HepG2 (cell line): ENCODE measurements at regions not wholly inside any gene's neighbourhood (a gene's known extent, or its start where the extent isn't known, plus 50 kb on each side); places are given as distances from the start of the nearest gene placed in this dataset.

Source experiments
- ATAC-seq: fragments of 200-7000 bp; cut with Tn5 transposase; 3 replicates; pipeline ENCODE4 v1.9.1; 2020; ENCODE audit warnings: mild to moderate bottlenecking, moderate library complexity
- BruUV-seq: library from RNA; stranded (reverse); fragments of 400-500 nt; replicated peaks from 2 replicates; lab custom pipeline; 2021; lab: Mats Ljungman, UMichigan
- CTCF ChIA-PET: fragments of 300-600 bp; formaldehyde crosslinking; extraction: SDS; loops from one replicate; lab custom pipeline; 2021; ENCODE audit warnings: low total read pairs, inconsistent platforms, low intra/inter-chr PET ratio; lab: Yijun Ruan, JAX
- POLR2A ChIA-PET: fragments of 350-600 bp; sonication (Branson Sonifier 250); formaldehyde crosslinking; loops from one replicate; lab custom pipeline; 2020; ENCODE audit warnings: antibody characterized with exemption, inconsistent platforms; lab: Yijun Ruan, JAX
- DNase-seq: peaks from one replicate; pipeline ENCODE4 v3.0.0-alpha.2; 2015; ENCODE audit warnings: low spot score
- FAIRE-seq: peaks from 3 replicates; lab custom pipeline; 2011; peaks lifted over from hg19 to GRCh38; lab: Jason Lieb, UNC
- H2AFZ ChIP-seq: one replicate; pipeline ENCODE4 v1.6.1; 2011; ENCODE audit warnings: low read length, inconsistent platforms
- H3K27ac ChIP-seq: fragments of 300-600 bp; 3 replicates; pipeline ENCODE4 v1.8.0; 2011; ENCODE audit warnings: mixed run types, mild to moderate bottlenecking, mixed read lengths, low read length, inconsistent platforms; ENCODE audit not compliant: insufficient read depth; ENCODE audit errors: extremely low read length
- H3K27me3 ChIP-seq, 2 experiments: fragments of 200-600 bp in 1 of 2; 2 replicates in 1 of 2; 3 replicates in 1 of 2; pipeline versions ENCODE4 v1.6.0 to v1.8.0; 2011; ENCODE audit warnings: low read length in 2 of 2, mild to moderate bottlenecking in 2 of 2, moderate library complexity in 2 of 2, inconsistent platforms in 1 of 2; ENCODE audit not compliant: insufficient read depth in 2 of 2, control insufficient read depth in 1 of 2
- H3K36me3 ChIP-seq, 2 experiments: fragments of 200-600 bp in 1 of 2; replicated peaks in 1 of 2; 2 replicates in 1 of 2; 3 replicates in 1 of 2; pipeline versions ENCODE4 v1.5.1 to v1.8.0; 2011; ENCODE audit warnings: low read length in 2 of 2, inconsistent platforms in 1 of 2; ENCODE audit not compliant: insufficient read depth in 2 of 2, control insufficient read depth in 1 of 2
- H3K4me1 ChIP-seq: 2 replicates; pipeline ENCODE4 v1.5.1; 2012; ENCODE audit warnings: low read length, inconsistent platforms; ENCODE audit not compliant: insufficient read depth
- H3K4me2 ChIP-seq: 2 replicates; pipeline ENCODE4 v1.6.0; 2011; ENCODE audit warnings: low read depth, low read length, inconsistent platforms
- H3K4me3 ChIP-seq, 3 experiments: fragments of 200-600 bp in 1 of 3; sonication (generic), shearing (Covaris generic) in 1 of 3; replicated peaks in 1 of 3; 2 replicates each; pipeline ENCODE4 v1.5.1; 2011 to 2016; ENCODE audit warnings: low read length in 3 of 3, inconsistent platforms in 2 of 3, low read depth in 2 of 3, mild to moderate bottlenecking in 2 of 3, control low read depth in 1 of 3, mixed read lengths in 1 of 3; ENCODE audit not compliant: insufficient read depth in 1 of 3
- H3K79me2 ChIP-seq: one replicate; pipeline ENCODE4 v1.6.1; 2011; ENCODE audit warnings: low read length, inconsistent platforms; ENCODE audit not compliant: insufficient read depth
- H3K9ac ChIP-seq: 2 replicates; pipeline ENCODE4 v1.6.0; 2011; ENCODE audit warnings: mild to moderate bottlenecking, low read depth, low read length, inconsistent platforms; ENCODE audit not compliant: insufficient read depth
- H3K9me3 ChIP-seq: 2 replicates; pipeline ENCODE4 v1.5.1; 2012; ENCODE audit warnings: mild to moderate bottlenecking, low read length
- H4K20me1 ChIP-seq: 2 replicates; pipeline ENCODE4 v1.6.0; 2011; ENCODE audit warnings: inconsistent platforms, mild to moderate bottlenecking, low read length, moderate library complexity; ENCODE audit not compliant: insufficient read depth
- AGO1 ChIP-seq: fragments of 200-400 bp; formaldehyde crosslinking; IDR thresholded peaks from 2 replicates; pipeline ENCODE4 v1.6.1; 2017; ENCODE audit warnings: mild to moderate bottlenecking, low read depth, low read length, moderate library complexity; ENCODE audit not compliant: poor library complexity, severe bottlenecking
- MIER2 ChIP-seq: IDR thresholded peaks from 2 replicates; pipeline ENCODE4 v1.6.1; 2016; ENCODE audit warnings: missing biosample characterization, missing genetic modification reagents
- MIER3 ChIP-seq: IDR thresholded peaks from 2 replicates; pipeline ENCODE4 v1.6.1; 2016; ENCODE audit warnings: missing compliant biosample characterization, borderline replicate concordance
- NFE2L2 ChIP-seq: fragments of 150-350 bp; IDR thresholded peaks from 2 replicates; pipeline ENCODE4 v1.6.1; 2014; ENCODE audit warnings: low read length
- STAT5B ChIP-seq: sonication (generic); formaldehyde crosslinking; IDR thresholded peaks from 2 replicates; pipeline ENCODE4 v1.4.0; 2020; ENCODE audit warnings: missing genetic modification reagents
- WGBS: methylation state at CpG from one replicate; pipeline ENCODE4 v1.1.6; 2017; ENCODE audit warnings: low lambda C conversion rate; 5-methylcytosine and 5-hydroxymethylcytosine counted together
- in situ Hi-C: cut with HindIII; loops from 2 replicates; pipeline ENCODE4 v1.10.0; 2017; ENCODE audit warnings: low pct_unique_long_range_greater_than_20kb; ENCODE audit not compliant: extremely low pct_ligation_motif_present
- intact Hi-C: fragments of 100-400 bp; cut with micrococcal nuclease; formaldehyde crosslinking; loops from one replicate; pipeline ENCODE4 v1.10.0; 2022; ENCODE audit not compliant: unreplicated experiment
- TF ChIP-seq, protein P1 (sequence below): sonication (generic); formaldehyde crosslinking; IDR thresholded peaks from 2 replicates; pipeline ENCODE4 v1.8.0; 2022; ENCODE audit warnings: mild to moderate bottlenecking, missing genetic modification reagents
- TF ChIP-seq, protein P2 (sequence below): sonication (generic); formaldehyde crosslinking; IDR thresholded peaks from 2 replicates; pipeline ENCODE4 v1.8.1; 2022; ENCODE audit warnings: mild to moderate bottlenecking, missing genetic modification reagents
- TF ChIP-seq, protein P3 (sequence below): sonication (generic); formaldehyde crosslinking; IDR thresholded peaks from 2 replicates; pipeline ENCODE4 v1.4.0; 2020; ENCODE audit warnings: mild to moderate bottlenecking, missing genetic modification reagents

DNA sequence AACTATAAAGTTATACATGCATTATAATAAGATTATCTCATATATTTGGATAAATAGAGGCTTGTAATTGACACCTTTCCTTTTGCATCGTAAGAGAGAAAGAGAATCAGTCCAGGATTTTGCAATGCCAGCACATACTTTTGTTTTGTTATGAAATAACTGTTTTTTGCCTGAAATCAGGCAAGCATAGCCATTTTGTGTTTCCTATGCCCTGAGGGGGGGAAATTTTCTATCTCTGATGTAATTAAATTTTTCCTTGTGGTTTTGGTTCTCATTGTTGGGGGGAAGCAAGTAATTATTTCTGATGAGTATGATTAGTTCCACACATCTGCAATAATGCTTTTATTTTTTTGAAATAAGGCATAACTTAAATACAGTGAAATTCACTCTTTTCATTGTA lies 229.4 kb downstream of the NDFIP2 start:
- no peaks in the 10 kb centered on the region for H3K9me3 ChIP-seq
- intact Hi-C loops = no loop called here
- no TSS peak for BruUV-seq
- H2AFZ ChIP-seq = no peak overlapping the region
- WGBS = 8% methylated on average over 1 of the region's 1 CpG
- POLR2A ChIA-PET = no interaction called here
- CTCF ChIA-PET = no interaction called here
- no peak overlapping the region for H3K4me3 ChIP-seq
- no peak overlapping the region for H3K9ac ChIP-seq
- no peak for ATAC-seq
- in situ Hi-C loops = no loop called here
- no peak for FAIRE-seq
- H3K79me2 ChIP-seq = no peaks in the 10 kb centered on the region
- no peaks in the 10 kb centered on the region for H3K36me3 ChIP-seq
- H3K27ac ChIP-seq = no peak overlapping the region
- H3K27me3 ChIP-seq = no peaks in the 10 kb centered on the region
- H4K20me1 ChIP-seq = no peaks in the 10 kb centered on the region
- no peak overlapping the region for H3K4me2 ChIP-seq
- TF ChIP-seq, protein P1, sequence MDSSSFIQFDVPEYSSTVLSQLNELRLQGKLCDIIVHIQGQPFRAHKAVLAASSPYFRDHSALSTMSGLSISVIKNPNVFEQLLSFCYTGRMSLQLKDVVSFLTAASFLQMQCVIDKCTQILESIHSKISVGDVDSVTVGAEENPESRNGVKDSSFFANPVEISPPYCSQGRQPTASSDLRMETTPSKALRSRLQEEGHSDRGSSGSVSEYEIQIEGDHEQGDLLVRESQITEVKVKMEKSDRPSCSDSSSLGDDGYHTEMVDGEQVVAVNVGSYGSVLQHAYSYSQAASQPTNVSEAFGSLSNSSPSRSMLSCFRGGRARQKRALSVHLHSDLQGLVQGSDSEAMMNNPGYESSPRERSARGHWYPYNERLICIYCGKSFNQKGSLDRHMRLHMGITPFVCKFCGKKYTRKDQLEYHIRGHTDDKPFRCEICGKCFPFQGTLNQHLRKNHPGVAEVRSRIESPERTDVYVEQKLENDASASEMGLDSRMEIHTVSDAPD (CRISPR knock-in tag) = no peak
- TF ChIP-seq, protein P2, sequence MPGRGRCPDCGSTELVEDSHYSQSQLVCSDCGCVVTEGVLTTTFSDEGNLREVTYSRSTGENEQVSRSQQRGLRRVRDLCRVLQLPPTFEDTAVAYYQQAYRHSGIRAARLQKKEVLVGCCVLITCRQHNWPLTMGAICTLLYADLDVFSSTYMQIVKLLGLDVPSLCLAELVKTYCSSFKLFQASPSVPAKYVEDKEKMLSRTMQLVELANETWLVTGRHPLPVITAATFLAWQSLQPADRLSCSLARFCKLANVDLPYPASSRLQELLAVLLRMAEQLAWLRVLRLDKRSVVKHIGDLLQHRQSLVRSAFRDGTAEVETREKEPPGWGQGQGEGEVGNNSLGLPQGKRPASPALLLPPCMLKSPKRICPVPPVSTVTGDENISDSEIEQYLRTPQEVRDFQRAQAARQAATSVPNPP (CRISPR knock-in tag) = no peak
- TF ChIP-seq AGO1 = no peak
- no peak for TF ChIP-seq NFE2L2
- TF ChIP-seq MIER3 (CRISPR knock-in tag) = no peak
- TF ChIP-seq, protein P3, sequence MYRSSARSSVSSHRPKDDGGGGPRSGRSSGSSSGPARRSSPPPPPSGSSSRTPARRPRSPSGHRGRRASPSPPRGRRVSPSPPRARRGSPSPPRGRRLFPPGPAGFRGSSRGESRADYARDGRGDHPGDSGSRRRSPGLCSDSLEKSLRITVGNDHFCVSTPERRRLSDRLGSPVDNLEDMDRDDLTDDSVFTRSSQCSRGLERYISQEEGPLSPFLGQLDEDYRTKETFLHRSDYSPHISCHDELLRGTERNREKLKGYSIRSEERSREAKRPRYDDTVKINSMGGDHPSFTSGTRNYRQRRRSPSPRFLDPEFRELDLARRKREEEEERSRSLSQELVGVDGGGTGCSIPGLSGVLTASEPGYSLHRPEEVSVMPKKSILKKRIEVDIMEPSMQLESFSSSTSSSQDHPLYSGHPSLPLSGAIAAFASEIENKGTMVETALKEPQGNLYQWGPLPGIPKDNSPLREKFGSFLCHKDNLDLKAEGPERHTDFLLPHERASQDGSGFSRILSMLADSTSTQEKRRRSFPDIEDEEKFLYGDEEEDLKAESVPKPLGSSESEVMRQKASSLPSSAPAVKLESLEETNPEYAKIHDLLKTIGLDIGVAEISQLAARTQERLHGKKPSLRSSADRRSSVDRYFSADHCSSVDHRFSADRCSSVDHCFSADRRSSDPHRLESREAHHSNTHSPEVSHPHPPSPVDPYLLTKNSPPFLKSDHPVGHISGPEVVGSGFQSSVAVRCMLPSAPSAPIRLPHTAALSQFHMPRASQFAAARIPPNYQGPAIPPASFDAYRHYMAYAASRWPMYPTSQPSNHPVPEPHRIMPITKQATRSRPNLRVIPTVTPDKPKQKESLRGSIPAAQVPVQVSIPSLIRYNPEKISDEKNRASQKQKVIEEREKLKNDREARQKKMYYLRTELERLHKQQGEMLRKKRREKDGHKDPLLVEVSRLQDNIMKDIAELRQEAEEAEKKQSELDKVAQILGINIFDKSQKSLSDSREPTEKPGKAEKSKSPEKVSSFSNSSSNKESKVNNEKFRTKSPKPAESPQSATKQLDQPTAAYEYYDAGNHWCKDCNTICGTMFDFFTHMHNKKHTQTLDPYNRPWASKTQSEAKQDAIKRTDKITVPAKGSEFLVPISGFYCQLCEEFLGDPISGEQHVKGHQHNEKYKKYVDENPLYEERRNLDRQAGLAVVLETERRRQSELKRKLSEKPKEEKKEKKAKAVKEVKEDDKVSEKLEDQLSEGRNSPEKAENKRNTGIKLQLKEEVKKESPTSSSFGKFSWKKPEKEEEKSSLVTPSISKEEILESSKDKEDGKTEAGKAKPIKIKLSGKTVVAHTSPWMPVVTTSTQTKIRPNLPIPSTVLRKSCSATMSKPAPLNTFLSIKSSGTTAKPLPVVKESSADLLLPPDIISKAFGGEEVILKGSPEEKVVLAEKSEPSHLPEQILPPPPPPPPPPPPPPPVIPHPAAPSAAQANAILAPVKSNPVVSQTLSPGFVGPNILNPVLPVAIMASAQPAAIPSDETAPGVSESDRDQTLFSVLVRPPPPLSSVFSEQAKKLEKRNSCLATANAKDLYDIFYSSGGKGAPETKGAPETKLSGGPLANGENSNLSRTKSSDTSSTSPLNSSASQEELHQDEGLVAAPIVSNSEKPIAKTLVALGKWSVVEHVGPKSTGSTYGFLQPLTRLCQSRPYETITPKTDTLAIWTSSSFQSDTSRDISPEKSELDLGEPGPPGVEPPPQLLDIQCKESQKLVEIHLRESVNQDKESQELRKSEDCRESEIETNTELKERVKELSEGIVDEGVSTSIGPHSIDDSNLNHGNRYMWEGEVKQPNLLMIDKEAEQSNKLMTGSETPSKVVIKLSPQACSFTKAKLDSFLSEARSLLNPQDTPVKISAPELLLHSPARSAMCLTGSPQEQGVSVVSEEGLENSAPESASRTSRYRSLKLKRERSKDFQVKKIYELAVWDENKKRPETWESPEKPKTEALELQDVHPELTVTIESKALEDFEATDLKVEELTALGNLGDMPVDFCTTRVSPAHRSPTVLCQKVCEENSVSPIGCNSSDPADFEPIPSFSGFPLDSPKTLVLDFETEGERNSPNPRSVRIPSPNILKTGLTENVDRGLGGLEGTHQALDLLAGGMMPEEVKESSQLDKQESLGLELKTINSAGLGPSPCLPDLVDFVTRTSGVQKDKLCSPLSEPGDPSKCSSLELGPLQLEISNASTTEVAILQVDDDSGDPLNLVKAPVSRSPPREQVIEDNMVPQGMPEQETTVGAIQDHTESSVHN (CRISPR knock-in tag) = no peak
- TF ChIP-seq STAT5B (CRISPR knock-in tag) = no peak
- no peak for TF ChIP-seq MIER2
- H3K4me1 ChIP-seq = no peaks in the 10 kb centered on the region
- DNase-seq = no peak
